ENCODE measurements at regions not wholly inside any gene's neighbourhood (a gene's known extent, or its start where the extent isn't known, plus 50 kb on each side); places are given as distances from the start of the nearest gene placed in this dataset.

- Histone ChIP-seq H3K4me1 (peaks cover 0 to 41% (median 16%) of the 10 kb centered on the region in 4 donors), H3K9me3 (peaks cover 0 to 9% (median under 1%) of the 10 kb centered on the region in 4 donors), H3K27ac (peak overlapping the region; percentile 66 to 85 (median 74)), H3K4me3 (no peak overlapping the region), H3K36me3 (no peaks in the 10 kb centered on the region), H3K27me3 (no peaks in the 10 kb centered on the region)
- WGBS, 2 donors, result 21 to 26% methylated on average over 6 of the region's 6 CpGs
- peak; percentile 61 to 68 for DNase-seq (ENCODE audit: low spot score in 2 of 2)
- TF ChIP-seq POLR2A (IDR thresholded peaks at IDR 0.05) (peak in 1 of 2 donors; percentile 25), EP300 (IDR thresholded peaks at IDR 0.05) (peak in 1 of 2 donors; percentile 54), CTCF (IDR thresholded peaks at IDR 0.05) (no peak)
These were observed 75.0 kb upstream of the RNU6-1 start for GRCh38 chr15:67914537-67915460.

DNA sequence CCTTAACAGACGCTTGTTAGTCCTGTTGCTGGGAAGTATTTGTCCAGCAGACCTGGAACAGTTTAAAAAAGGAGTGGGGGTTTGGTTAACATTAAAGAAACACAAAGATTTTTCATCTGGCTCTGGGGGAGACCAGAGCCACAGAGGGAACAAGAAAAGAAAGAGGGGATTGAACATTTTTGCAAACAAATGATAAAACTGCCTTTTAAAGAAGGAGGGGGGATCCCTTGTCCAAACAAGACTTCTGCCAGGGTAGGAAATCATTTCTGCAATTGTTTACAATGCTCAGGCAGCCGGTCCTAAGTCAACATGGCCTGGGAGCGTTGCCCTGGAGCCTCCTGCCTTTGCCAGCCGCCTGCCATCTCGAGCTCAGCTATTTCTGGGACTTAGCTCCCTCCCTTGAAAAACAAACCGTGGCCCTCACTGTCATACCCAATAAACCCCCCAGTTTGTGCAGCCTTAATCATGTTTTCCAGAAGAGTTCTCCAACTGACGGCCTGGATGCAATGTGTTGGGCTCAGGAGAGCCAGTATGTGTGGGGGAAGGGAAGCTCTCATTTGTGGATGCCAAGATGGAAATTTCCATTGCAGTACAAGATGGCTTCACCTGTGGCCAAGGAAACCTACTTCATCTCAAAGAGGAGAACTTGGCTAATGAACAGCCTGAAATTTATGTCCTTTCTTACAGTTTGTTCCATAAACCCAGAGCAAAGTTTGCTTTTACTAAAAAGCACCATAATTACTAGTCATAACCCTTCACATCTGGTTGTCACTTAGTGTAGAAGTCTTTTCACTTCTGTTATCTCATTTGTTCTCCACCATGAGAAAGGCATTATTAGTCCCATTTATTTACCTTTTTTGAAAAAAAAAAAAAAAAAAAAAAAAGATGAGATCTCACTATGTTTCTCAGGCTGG lies 75.9 kb upstream of the RNU6-1 start:
- peak in 1 of 2 donors; percentile 31 for DNase-seq (ENCODE audit: low spot score in 2 of 2)
- H3K4me1 ChIP-seq, result peaks cover 0 to 41% (median 16%) of the 10 kb centered on the region in 4 donors
- no peaks in the 10 kb centered on the region for H3K27me3 ChIP-seq
- peaks cover 0 to 9% (median 0%) of the 10 kb centered on the region in 4 donors for H3K9me3 ChIP-seq
- no peaks in the 10 kb centered on the region for H3K36me3 ChIP-seq
- WGBS, 2 donors, result 11 to 22% methylated on average over 7 of the region's 7 CpGs
- no peak overlapping the region for H3K4me3 ChIP-seq
- TF ChIP-seq POLR2A (IDR thresholded peaks at IDR 0.05) (no peak), CTCF (IDR thresholded peaks at IDR 0.05) (no peak), EP300 (IDR thresholded peaks at IDR 0.05) (peak in 1 of 2 donors; percentile 58)
- H3K27ac ChIP-seq, result peak overlapping the region; percentile 66 to 85 (median 74)

GRCh38 chr15:67916565-67916964 lies 76.7 kb upstream of the RNU6-1 start:
- no peak overlapping the region for H3K4me3 ChIP-seq
- H3K27me3 ChIP-seq, result no peaks in the 10 kb centered on the region
- H3K9me3 ChIP-seq, result peaks cover 0 to 9% (median 0%) of the 10 kb centered on the region in 4 donors
- peaks cover 0 to 41% (median 16%) of the 10 kb centered on the region in 4 donors for H3K4me1 ChIP-seq
- 48 to 49% methylated on average over 2 of the region's 2 CpGs for WGBS, 2 donors
- peak overlapping the region; percentile 66 to 85 (median 74) for H3K27ac ChIP-seq
- DNase-seq (ENCODE audit: low spot score in 2 of 2), result no peak
- no peaks in the 10 kb centered on the region for H3K36me3 ChIP-seq
- TF ChIP-seq POLR2A (IDR thresholded peaks at IDR 0.05) (no peak), EP300 (IDR thresholded peaks at IDR 0.05) (no peak), CTCF (IDR thresholded peaks at IDR 0.05) (no peak)

DNA sequence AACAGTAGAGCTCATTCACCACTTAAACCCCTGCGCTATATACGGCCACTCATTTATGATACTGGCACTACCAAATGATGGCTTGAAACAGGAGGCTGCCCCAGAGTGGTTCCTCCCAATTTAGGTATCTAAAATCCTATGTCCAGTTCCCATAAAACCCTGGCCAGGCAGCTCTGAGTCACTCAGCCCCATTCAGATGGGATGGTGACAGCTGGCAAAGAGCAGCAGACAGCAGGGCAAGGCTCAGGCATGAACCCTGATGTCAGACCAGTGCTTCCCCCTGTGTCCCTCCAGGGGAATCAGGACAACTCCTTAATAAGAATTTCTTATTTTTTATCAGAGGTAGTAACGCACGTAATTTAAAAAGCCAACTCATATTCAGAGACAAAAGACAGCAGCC lies 77.2 kb upstream of the RNU6-1 start:
- peaks cover 0 to 41% (median 16%) of the 10 kb centered on the region in 4 donors for H3K4me1 ChIP-seq
- DNase-seq (ENCODE audit: low spot score in 2 of 2), result no peak
- TF ChIP-seq CTCF (IDR thresholded peaks at IDR 0.05) (no peak), EP300 (IDR thresholded peaks at IDR 0.05) (no peak), POLR2A (IDR thresholded peaks at IDR 0.05) (no peak)
- WGBS, 2 donors, result 79 to 81% methylated on average over 4 of the region's 4 CpGs
- no peaks in the 10 kb centered on the region for H3K27me3 ChIP-seq
- no peaks in the 10 kb centered on the region for H3K36me3 ChIP-seq
- peak overlapping the region; percentile 66 to 85 (median 74) for H3K27ac ChIP-seq
- H3K4me3 ChIP-seq, result no peak overlapping the region
- peaks cover 0 to 9% (median 0%) of the 10 kb centered on the region in 4 donors for H3K9me3 ChIP-seq
